Mesenchymal stem cell (in vitro differentiated cells and primary cell): ENCODE measurements at regions not wholly inside any gene's neighbourhood (a gene's known extent, or its start where the extent isn't known, plus 50 kb on each side); places are given as distances from the start of the nearest gene placed in this dataset.

Experiments
- DNase-seq: peaks from one replicate; pipeline ENCODE4 v3.0.0-alpha.2; 2013
- H2AFZ ChIP-seq: one replicate; pipeline ENCODE4 v1.6.1; 2013; ENCODE audit warnings: low read depth, mild to moderate bottlenecking, control low read depth, inconsistent platforms, low read length, moderate library complexity
- H2AK5ac ChIP-seq: 2 replicates; pipeline ENCODE4 v1.6.1; 2013; ENCODE audit warnings: low read length, moderate library complexity, mild to moderate bottlenecking, inconsistent platforms; ENCODE audit not compliant: severe bottlenecking
- H2BK120ac ChIP-seq: one replicate; pipeline ENCODE4 v1.6.1; 2013; ENCODE audit warnings: low read depth, mild to moderate bottlenecking, inconsistent platforms, low read length, moderate library complexity
- H2BK12ac ChIP-seq, 2 experiments: one replicate each; pipeline ENCODE4 v1.6.1; 2013; ENCODE audit warnings: inconsistent platforms in 2 of 2, low read length in 2 of 2, mild to moderate bottlenecking in 2 of 2, moderate library complexity in 2 of 2, control low read depth in 1 of 2
- H2BK15ac ChIP-seq: one replicate; pipeline ENCODE4 v1.6.1; 2013; ENCODE audit warnings: mild to moderate bottlenecking, low read depth, inconsistent platforms; ENCODE audit not compliant: poor library complexity, severe bottlenecking
- H2BK5ac ChIP-seq: 2 replicates; pipeline ENCODE4 v1.6.1; 2013; ENCODE audit warnings: low read depth, mild to moderate bottlenecking, low read length, control low read depth, inconsistent platforms; ENCODE audit not compliant: poor library complexity, severe bottlenecking
- H3K14ac ChIP-seq, 2 experiments: one replicate each; pipeline ENCODE4 v1.6.1; 2013; ENCODE audit warnings: inconsistent platforms in 2 of 2, low read length in 2 of 2, control low read depth in 1 of 2, mild to moderate bottlenecking in 1 of 2, moderate library complexity in 1 of 2
- H3K18ac ChIP-seq, 2 experiments: one replicate each; pipeline ENCODE4 v1.6.1; 2013; ENCODE audit warnings: inconsistent platforms in 2 of 2, low read length in 2 of 2, control low read depth in 1 of 2, low read depth in 1 of 2, mild to moderate bottlenecking in 1 of 2
- H3K23ac ChIP-seq, 2 experiments: one replicate each; pipeline ENCODE4 v1.6.1; 2013; ENCODE audit warnings: inconsistent platforms in 2 of 2, low read length in 2 of 2, mild to moderate bottlenecking in 2 of 2, moderate library complexity in 2 of 2, control low read depth in 1 of 2
- H3K27ac ChIP-seq: 2 replicates; pipeline ENCODE4 v1.5.1; 2013; ENCODE audit warnings: mild to moderate bottlenecking, moderate library complexity, low read length, control low read depth, inconsistent platforms; ENCODE audit not compliant: poor library complexity, severe bottlenecking
- H3K27me3 ChIP-seq, 2 experiments: 2 replicates each; pipeline versions ENCODE4 v1.6.1 to v1.7.0; 2013; ENCODE audit warnings: low read length in 2 of 2, mild to moderate bottlenecking in 2 of 2, moderate library complexity in 2 of 2, control low read depth in 1 of 2, inconsistent platforms in 1 of 2; ENCODE audit not compliant: control insufficient read depth in 1 of 2, insufficient read depth in 1 of 2
- H3K36me3 ChIP-seq, 2 experiments: 2 replicates each; pipeline versions ENCODE4 v1.6.1 to v1.7.0; 2013; ENCODE audit warnings: low read length in 2 of 2, control low read depth in 1 of 2, inconsistent platforms in 1 of 2, low read depth in 1 of 2, mild to moderate bottlenecking in 1 of 2; ENCODE audit not compliant: insufficient read depth in 2 of 2, control insufficient read depth in 1 of 2
- H3K4ac ChIP-seq, 2 experiments: one replicate each; pipeline ENCODE4 v1.6.1; 2013; ENCODE audit warnings: inconsistent platforms in 2 of 2, low read length in 2 of 2, mild to moderate bottlenecking in 2 of 2, moderate library complexity in 2 of 2, control low read depth in 1 of 2, low read depth in 1 of 2
- H3K4me1 ChIP-seq: 2 replicates; pipeline ENCODE4 v1.6.1; 2013; ENCODE audit warnings: low read depth, low read length, control low read depth; ENCODE audit not compliant: control insufficient read depth, insufficient read depth
- H3K4me2 ChIP-seq: 2 replicates; pipeline ENCODE4 v1.6.1; 2013; ENCODE audit warnings: low read length, mild to moderate bottlenecking, inconsistent platforms; ENCODE audit not compliant: poor library complexity, severe bottlenecking
- H3K4me3 ChIP-seq, 2 experiments: 2 replicates each; pipeline versions ENCODE4 v1.5.1 to v1.7.0; 2013; ENCODE audit warnings: low read length in 2 of 2, mild to moderate bottlenecking in 2 of 2, control low read depth in 1 of 2, low read depth in 1 of 2; ENCODE audit not compliant: insufficient read depth in 1 of 2
- H3K79me1 ChIP-seq: replicated peaks from 2 replicates; pipeline ENCODE4 v1.6.1; 2013; ENCODE audit warnings: mild to moderate bottlenecking, control low read depth, low read length, inconsistent platforms; ENCODE audit not compliant: poor library complexity, severe bottlenecking
- H3K9ac ChIP-seq: 2 replicates; pipeline ENCODE4 v1.7.0; 2013; ENCODE audit warnings: mild to moderate bottlenecking, low read length, moderate library complexity
- H3K9me3 ChIP-seq: 2 replicates; pipeline ENCODE4 v1.7.0; 2013; ENCODE audit warnings: mild to moderate bottlenecking, low read length; ENCODE audit not compliant: control insufficient read depth
- H4K8ac ChIP-seq: one replicate; pipeline ENCODE4 v1.6.1; 2013; ENCODE audit warnings: inconsistent platforms, mild to moderate bottlenecking, low read length, moderate library complexity
- H4K91ac ChIP-seq: one replicate; pipeline ENCODE4 v1.6.1; 2013; ENCODE audit warnings: mild to moderate bottlenecking, low read length, inconsistent platforms
- WGBS: methylation state at CpG from one replicate; pipeline ENCODE4 v1.1.7; 2013; ENCODE audit warnings: mixed read lengths; 5-methylcytosine and 5-hydroxymethylcytosine counted together

DNA sequence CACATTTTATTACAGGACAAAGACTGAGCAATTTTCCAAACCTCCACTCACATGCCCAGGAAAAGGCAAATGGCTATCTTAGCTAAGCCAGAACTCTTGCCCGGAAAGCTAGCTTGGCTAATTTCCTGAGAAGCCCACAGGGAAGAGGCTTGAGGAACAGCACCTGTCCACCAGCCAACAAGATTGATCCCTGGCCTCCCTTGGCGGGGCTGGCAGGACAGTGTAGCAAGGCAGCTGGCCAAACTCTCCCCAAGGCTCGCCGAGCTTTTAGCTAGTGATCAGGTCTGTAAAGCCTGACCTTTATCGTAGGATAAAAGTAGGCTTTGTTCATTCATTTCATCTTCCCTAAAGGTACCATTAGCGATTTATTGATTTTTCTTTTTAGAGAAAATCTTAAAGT is 101.4 kb downstream of the UQCRFS1 start:
- WGBS, result 78% methylated on average over 2 of the region's 6 CpGs
- no peak for DNase-seq
- Histone ChIP-seq H2BK12ac (no peak overlapping the region), H3K36me3 (no peaks in the 10 kb centered on the region), H3K14ac (no peak overlapping the region), H4K8ac (no peak overlapping the region), H3K18ac (no peak overlapping the region), H3K4me2 (no peak overlapping the region), H3K4me1 (no peaks in the 10 kb centered on the region), H3K27ac (no peak overlapping the region), H3K23ac (no peak overlapping the region), H2BK120ac (no peak overlapping the region), H3K79me1 (no peaks in the 10 kb centered on the region), H2BK5ac (no peak overlapping the region), H3K4ac (no peak overlapping the region), H2BK15ac (no peak overlapping the region), H3K4me3 (no peak overlapping the region), H3K9me3 (no peaks in the 10 kb centered on the region), H4K91ac (no peak overlapping the region), H3K9ac (no peak overlapping the region), H2AFZ (no peak overlapping the region), H3K27me3 (peaks cover 0 to 20% of the 10 kb centered on the region in 2 experiments), H2AK5ac (no peak overlapping the region)

DNA sequence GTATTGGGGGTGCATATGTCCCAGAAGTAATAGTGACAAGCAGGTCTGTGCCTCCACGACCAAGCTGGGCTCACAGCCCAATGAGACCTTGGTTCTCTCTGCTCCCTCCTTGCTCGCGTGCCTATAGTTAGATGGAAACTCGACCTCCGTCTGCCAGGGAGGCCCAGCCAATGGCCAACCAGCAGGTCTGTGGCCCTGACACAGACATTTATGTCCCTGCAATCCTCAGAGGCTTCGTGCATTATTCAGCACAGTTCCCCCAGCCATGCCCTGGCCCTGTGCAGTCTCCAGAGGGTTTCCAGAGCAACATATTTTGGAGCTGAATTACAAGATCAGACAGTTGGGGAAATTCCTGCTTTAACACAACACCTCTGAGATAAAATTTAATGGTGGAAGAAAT is 105.1 kb downstream of the UQCRFS1 start:
- Histone ChIP-seq H2BK120ac (no peak overlapping the region), H3K14ac (no peak overlapping the region), H3K27ac (no peak overlapping the region), H2BK5ac (no peak overlapping the region), H3K79me1 (no peaks in the 10 kb centered on the region), H4K91ac (no peak overlapping the region), H3K4me1 (no peaks in the 10 kb centered on the region), H2BK15ac (no peak overlapping the region), H3K18ac (no peak overlapping the region), H3K36me3 (no peaks in the 10 kb centered on the region), H3K4me2 (no peak overlapping the region), H3K9ac (no peak overlapping the region), H2AFZ (no peak overlapping the region), H3K23ac (no peak overlapping the region), H3K9me3 (no peaks in the 10 kb centered on the region), H4K8ac (no peak overlapping the region), H3K4me3 (no peak overlapping the region), H2AK5ac (no peak overlapping the region), H3K27me3 (peaks cover 0 to 20% of the 10 kb centered on the region in 2 experiments), H2BK12ac (no peak overlapping the region), H3K4ac (no peak overlapping the region)
- DNase-seq, result no peak
- 50% methylated on average over 6 of the region's 6 CpGs for WGBS

DNA sequence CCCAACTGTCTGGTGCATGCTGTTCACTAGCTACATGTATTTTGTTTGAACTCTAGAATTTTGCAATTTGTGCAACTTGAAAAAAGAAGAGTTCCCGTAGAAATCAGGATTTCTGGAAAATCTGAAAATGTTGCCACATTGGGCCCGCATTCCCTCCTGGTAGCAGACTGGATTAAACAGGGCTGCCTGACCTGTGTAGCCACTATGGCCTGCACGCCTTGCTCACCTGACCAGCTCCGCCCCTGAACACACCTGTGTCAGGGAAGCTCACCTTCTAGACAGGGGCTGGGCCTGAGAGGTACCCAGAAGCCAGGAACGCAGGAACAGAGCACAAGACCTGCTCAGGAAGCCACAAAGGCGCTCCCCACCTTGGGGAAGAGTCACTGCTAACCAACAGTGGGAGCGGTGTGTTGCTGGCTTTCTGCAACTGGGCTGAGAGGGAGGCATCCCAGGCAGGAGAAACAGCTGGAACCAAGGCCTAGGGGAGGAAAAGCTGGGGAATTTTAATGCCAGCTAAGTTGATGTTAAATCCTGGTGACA is 106.5 kb downstream of the UQCRFS1 start:
- H3K4me1 ChIP-seq, result no peaks in the 10 kb centered on the region
- no peak overlapping the region for H4K91ac ChIP-seq
- peaks cover 0 to 9% of the 10 kb centered on the region in 2 experiments for H3K27me3 ChIP-seq
- no peak overlapping the region for H3K4me2 ChIP-seq
- no peak overlapping the region for H3K4ac ChIP-seq
- no peak overlapping the region for H2AK5ac ChIP-seq
- no peak overlapping the region for H3K23ac ChIP-seq
- no peak overlapping the region for H2BK120ac ChIP-seq
- H3K9me3 ChIP-seq, result no peaks in the 10 kb centered on the region
- no peak overlapping the region for H2AFZ ChIP-seq
- H2BK12ac ChIP-seq, result no peak overlapping the region
- H3K14ac ChIP-seq, result no peak overlapping the region
- no peak overlapping the region for H3K9ac ChIP-seq
- H3K18ac ChIP-seq, result no peak overlapping the region
- H4K8ac ChIP-seq, result no peak overlapping the region
- H2BK15ac ChIP-seq, result no peak overlapping the region
- H3K4me3 ChIP-seq, result no peak overlapping the region
- no peak overlapping the region for H2BK5ac ChIP-seq
- no peaks in the 10 kb centered on the region for H3K79me1 ChIP-seq
- no peaks in the 10 kb centered on the region for H3K36me3 ChIP-seq
- DNase-seq, result no peak
- 71% methylated on average over 7 of the region's 7 CpGs for WGBS
- no peak overlapping the region for H3K27ac ChIP-seq

DNA sequence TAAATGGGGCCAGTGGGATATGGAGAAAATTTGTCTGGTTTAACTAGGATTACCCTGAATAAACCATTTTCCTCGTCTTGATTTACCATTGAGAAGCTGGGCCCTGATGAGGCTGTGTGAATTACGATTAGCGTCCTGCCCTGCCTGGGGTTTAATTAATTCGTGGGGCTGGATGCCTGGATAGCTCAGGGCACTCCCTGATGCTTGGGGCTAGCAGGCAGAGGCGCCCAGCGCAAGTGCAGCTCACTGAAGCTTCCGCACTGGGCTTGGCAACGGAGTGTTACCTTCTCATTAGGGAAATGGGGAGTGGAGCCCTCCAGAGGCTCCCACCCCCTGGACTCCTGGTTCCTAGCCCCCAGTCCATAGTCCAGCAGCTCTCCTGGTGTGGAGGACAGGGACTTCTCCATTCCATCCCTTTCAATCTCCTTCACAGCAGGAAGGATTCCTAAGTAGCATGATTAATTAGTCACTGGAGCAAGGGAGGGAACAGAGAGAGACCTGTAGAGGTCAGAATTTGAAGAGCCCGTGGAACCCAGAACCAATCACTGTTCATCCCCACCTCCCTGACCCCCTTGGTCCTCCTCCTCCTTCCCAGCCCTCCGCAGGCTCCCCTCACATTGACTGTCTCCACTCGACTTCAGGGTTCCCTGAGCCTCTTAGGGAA is 107.2 kb downstream of the UQCRFS1 start:
- WGBS, result 62% methylated on average over 9 of the region's 11 CpGs
- no peak for DNase-seq
- H3K23ac ChIP-seq, result no peak overlapping the region

More for the DNA sequence above, 107.2 kb downstream of the UQCRFS1 start:
- H3K14ac ChIP-seq, result no peak overlapping the region
- no peak overlapping the region for H3K4me2 ChIP-seq
- no peak overlapping the region for H2BK120ac ChIP-seq
- H3K9me3 ChIP-seq, result no peaks in the 10 kb centered on the region
- H2BK15ac ChIP-seq, result no peak overlapping the region
- H3K18ac ChIP-seq, result no peak overlapping the region
- H3K4ac ChIP-seq, result no peak overlapping the region
- no peaks in the 10 kb centered on the region for H3K79me1 ChIP-seq
- peaks cover 0 to 9% of the 10 kb centered on the region in 2 experiments for H3K27me3 ChIP-seq
- H3K36me3 ChIP-seq, result no peaks in the 10 kb centered on the region
- no peak overlapping the region for H4K91ac ChIP-seq
- H2AFZ ChIP-seq, result no peak overlapping the region
- no peaks in the 10 kb centered on the region for H3K4me1 ChIP-seq
- no peak overlapping the region for H2BK5ac ChIP-seq
- no peak overlapping the region for H3K9ac ChIP-seq
- H2AK5ac ChIP-seq, result no peak overlapping the region
- no peak overlapping the region for H3K4me3 ChIP-seq
- H4K8ac ChIP-seq, result no peak overlapping the region
- H2BK12ac ChIP-seq, result no peak overlapping the region
- H3K27ac ChIP-seq, result no peak overlapping the region
